H1 (cell line): ENCODE measurements at regions not wholly inside any gene's neighbourhood (a gene's known extent, or its start where the extent isn't known, plus 50 kb on each side); places are given as distances from the start of the nearest gene placed in this dataset.

Experiments
- CTCF ChIA-PET: fragments of 300-600 bp; sonication (Branson Sonifier 250); formaldehyde crosslinking; loops from one replicate; lab custom pipeline; 2021; ENCODE audit not compliant: partially characterized antibody; lab: Charles Lee
- POLR2A ChIA-PET: fragments of 300-600 bp; sonication (Branson Sonifier 250); formaldehyde crosslinking; loops from one replicate; lab custom pipeline; 2021; ENCODE audit warnings: inconsistent platforms; ENCODE audit not compliant: partially characterized antibody; lab: Charles Lee
- DNase-seq, 2 experiments: peaks; one replicate each; pipeline versions ENCODE4 v3.0.0 to v3.0.0-alpha.2; 2010 to 2022; ENCODE audit warnings: low spot score in 2 of 2, low read depth in 1 of 2, mixed read lengths in 1 of 2
- FAIRE-seq: peaks from 2 replicates; lab custom pipeline; 2011; peaks lifted over from hg19 to GRCh38; lab: Jason Lieb, UNC
- H2AFZ ChIP-seq: 2 replicates; pipeline ENCODE4 v1.8.1; 2012; ENCODE audit warnings: low read length, inconsistent platforms
- H2AK5ac ChIP-seq: 2 replicates; pipeline ENCODE4 v1.6.1; 2013; ENCODE audit warnings: low read depth, low read length
- H2BK120ac ChIP-seq: replicated peaks from 2 replicates; pipeline ENCODE3; 2013; ENCODE audit warnings: low read depth, low read length, inconsistent platforms
- H2BK12ac ChIP-seq: 2 replicates; pipeline ENCODE4 v1.6.1; 2013; ENCODE audit warnings: low read depth, low read length
- H2BK15ac ChIP-seq: 2 replicates; pipeline ENCODE4 v1.6.1; 2013; ENCODE audit warnings: low read length
- H2BK20ac ChIP-seq: 2 replicates; pipeline ENCODE4 v1.6.1; 2013; ENCODE audit warnings: low read length
- H2BK5ac ChIP-seq: 2 replicates; pipeline ENCODE4 v1.6.1; 2013; ENCODE audit warnings: low read depth, low read length
- H3K14ac ChIP-seq: 2 replicates; pipeline ENCODE4 v1.6.1; 2013; ENCODE audit warnings: inconsistent platforms; ENCODE audit not compliant: insufficient read length
- H3K18ac ChIP-seq: 2 replicates; pipeline ENCODE4 v1.6.1; 2013; ENCODE audit warnings: low read length; ENCODE audit errors: extremely low read depth
- H3K23ac ChIP-seq: 2 replicates; pipeline ENCODE4 v1.6.1; 2013; ENCODE audit warnings: inconsistent platforms; ENCODE audit not compliant: insufficient read length
- H3K23me2 ChIP-seq: 2 replicates; pipeline ENCODE4 v1.6.1; 2013; ENCODE audit warnings: low read depth, low read length
- H3K27ac ChIP-seq: 2 replicates; pipeline ENCODE4 v1.6.1; 2011; ENCODE audit warnings: low read depth, low read length, inconsistent platforms
- H3K27me3 ChIP-seq, 4 experiments: replicated peaks in 1 of 4; 1 replicate in 1 of 4; 2 replicates in 3 of 4; pipeline versions ENCODE4 v1.6.1 to v1.8.1; 2011 to 2013; ENCODE audit warnings: low read length in 3 of 4, mild to moderate bottlenecking in 3 of 4, inconsistent platforms in 2 of 4, mixed read lengths in 2 of 4, moderate library complexity in 1 of 4; ENCODE audit not compliant: control insufficient read depth in 3 of 4, insufficient read depth in 3 of 4; ENCODE audit errors: extremely low read depth in 1 of 4
- H3K36me3 ChIP-seq, 4 experiments: 2 replicates each; pipeline versions ENCODE4 v1.6.1 to v1.8.1; 2011 to 2013; ENCODE audit warnings: mild to moderate bottlenecking in 4 of 4, low read length in 3 of 4, moderate library complexity in 2 of 4, control low read depth in 1 of 4, inconsistent platforms in 1 of 4; ENCODE audit not compliant: insufficient read depth in 4 of 4, control insufficient read depth in 2 of 4
- H3K4ac ChIP-seq: replicated peaks from 2 replicates; pipeline ENCODE3; 2013; ENCODE audit warnings: low read length, low read depth, mixed read lengths, inconsistent platforms; ENCODE audit not compliant: insufficient read length
- H3K4me1 ChIP-seq, 4 experiments: replicated peaks in 1 of 4; 1 replicate in 1 of 4; 2 replicates in 3 of 4; pipeline versions ENCODE4 v1.6.1 to v1.8.1; 2011 to 2013; ENCODE audit warnings: low read length in 3 of 4, inconsistent platforms in 2 of 4, mixed read lengths in 1 of 4; ENCODE audit not compliant: insufficient read depth in 4 of 4, control insufficient read depth in 3 of 4
- H3K4me2 ChIP-seq, 2 experiments: 2 replicates each; pipeline versions ENCODE4 v1.6.1 to v1.8.1; 2011 to 2013; ENCODE audit warnings: low read depth in 2 of 2, low read length in 2 of 2, control low read depth in 1 of 2, inconsistent platforms in 1 of 2, mild to moderate bottlenecking in 1 of 2; ENCODE audit not compliant: insufficient read depth in 1 of 2
- H3K4me3 ChIP-seq, 4 experiments: fragments of 200-600, 300-600 bp in 1 of 4; sonication (generic), shearing (Covaris generic), sonication (Bioruptor Twin) in 1 of 4; 2 replicates each; pipeline versions ENCODE4 v1.5.1 to v1.8.1; 2011 to 2016; ENCODE audit warnings: low read length in 4 of 4, low read depth in 3 of 4, control low read depth in 2 of 4, inconsistent platforms in 2 of 4, mild to moderate bottlenecking in 2 of 4, mixed read lengths in 1 of 4, moderate library complexity in 1 of 4; ENCODE audit not compliant: insufficient read depth in 2 of 4; ENCODE audit errors: extremely low read depth in 1 of 4
- H3K56ac ChIP-seq: replicated peaks from 2 replicates; pipeline ENCODE3; 2013; ENCODE audit warnings: low read depth, mild to moderate bottlenecking, mixed read lengths, low read length, inconsistent platforms; ENCODE audit not compliant: insufficient read length
- H3K79me1 ChIP-seq: 2 replicates; pipeline ENCODE4 v1.6.1; 2013; ENCODE audit warnings: low read depth, low read length, control low read depth
- H3K79me2 ChIP-seq, 2 experiments: 2 replicates each; pipeline versions ENCODE4 v1.6.1 to v1.8.1; 2012 to 2013; ENCODE audit warnings: low read length in 2 of 2, mild to moderate bottlenecking in 2 of 2, inconsistent platforms in 1 of 2; ENCODE audit not compliant: insufficient read depth in 2 of 2, control insufficient read depth in 1 of 2
- H3K9ac ChIP-seq, 4 experiments: replicated peaks in 1 of 4; 1 replicate in 1 of 4; 2 replicates in 3 of 4; pipeline versions ENCODE4 v1.6.1 to v1.8.1; 2011 to 2013; ENCODE audit warnings: low read depth in 3 of 4, low read length in 3 of 4, control low read depth in 2 of 4, mild to moderate bottlenecking in 2 of 4, moderate library complexity in 2 of 4, inconsistent platforms in 1 of 4; ENCODE audit errors: extremely low read depth in 1 of 4
- H3K9me3 ChIP-seq, 2 experiments: 2 replicates each; pipeline versions ENCODE4 v1.6.1 to v1.8.1; 2012 to 2013; ENCODE audit warnings: mild to moderate bottlenecking in 2 of 2, moderate library complexity in 2 of 2, control low read depth in 1 of 2, inconsistent platforms in 1 of 2, low read depth in 1 of 2, low read length in 1 of 2, mixed read lengths in 1 of 2; ENCODE audit not compliant: insufficient read depth in 2 of 2
- H4K20me1 ChIP-seq, 2 experiments: replicated peaks in 1 of 2; 2 replicates each; pipeline versions ENCODE3 to v1.8.1; 2011 to 2013; ENCODE audit warnings: inconsistent platforms in 2 of 2, low read length in 2 of 2, mild to moderate bottlenecking in 1 of 2; ENCODE audit not compliant: insufficient read depth in 2 of 2, control insufficient read depth in 1 of 2
- H4K5ac ChIP-seq: 2 replicates; pipeline ENCODE4 v1.6.1; 2013; ENCODE audit warnings: low read length, low read depth, mixed read lengths, inconsistent platforms; ENCODE audit not compliant: insufficient read length
- H4K8ac ChIP-seq: 2 replicates; pipeline ENCODE4 v1.8.0; 2013; ENCODE audit warnings: mild to moderate bottlenecking, moderate library complexity, low read length, inconsistent platforms; ENCODE audit not compliant: insufficient read depth; ENCODE audit errors: extremely low read depth
- H4K91ac ChIP-seq: replicated peaks from 2 replicates; pipeline ENCODE3; 2013; ENCODE audit warnings: low read length, mixed read lengths, inconsistent platforms; ENCODE audit not compliant: insufficient read length
- FOSL1 ChIP-seq: IDR thresholded peaks from 2 replicates; pipeline ENCODE4 v1.6.1; 2011; ENCODE audit warnings: mild to moderate bottlenecking, low read depth, low read length, moderate library complexity; ENCODE audit not compliant: insufficient read depth
- KDM1A ChIP-seq: fragments of 200-600, 300-600 bp; sonication (generic); IDR thresholded peaks from 2 replicates; pipeline ENCODE4 v1.7.1; 2016; ENCODE audit warnings: mild to moderate bottlenecking, low read length, borderline replicate concordance
- MAX ChIP-seq: IDR thresholded peaks from 2 replicates; pipeline ENCODE4 v1.6.1; 2012; ENCODE audit warnings: inconsistent platforms
- POLR2A ChIP-seq, 2 experiments: IDR thresholded peaks; 1 replicate in 1 of 2; 2 replicates in 1 of 2; pipeline ENCODE4 v1.6.1; 2011; ENCODE audit warnings: low read depth in 2 of 2, low read length in 2 of 2, mild to moderate bottlenecking in 2 of 2; ENCODE audit errors: control extremely low read depth in 1 of 2
- RFX5 ChIP-seq: IDR thresholded peaks from 2 replicates; pipeline ENCODE4 v1.6.1; 2011; ENCODE audit warnings: low read depth, low read length, improper control_type of control experiment, borderline replicate concordance
- SAP30 ChIP-seq: fragments of 300-600 bp; sonication (generic); IDR thresholded peaks from 2 replicates; pipeline ENCODE4 v1.7.1; 2012; ENCODE audit warnings: low read length, moderate library complexity, mild to moderate bottlenecking, inconsistent platforms; ENCODE audit not compliant: insufficient read depth, insufficient replicate concordance
- SIN3A ChIP-seq, 2 experiments: IDR thresholded peaks in 1 of 2; conservative IDR thresholded peaks in 1 of 2; 2 replicates each; pipeline ENCODE4 v1.6.1; 2011 to 2012; ENCODE audit warnings: low read length in 2 of 2, improper control_type of control experiment in 1 of 2, low read depth in 1 of 2, mild to moderate bottlenecking in 1 of 2
- SIRT6 ChIP-seq: IDR thresholded peaks from one replicate; pipeline ENCODE4 v1.7.1; 2012; ENCODE audit warnings: low read length, inconsistent platforms
- SP2 ChIP-seq: IDR thresholded peaks from 2 replicates; pipeline ENCODE4 v1.6.1; 2012; ENCODE audit warnings: mild to moderate bottlenecking, low read length, inconsistent platforms
- SRF ChIP-seq: IDR thresholded peaks from 2 replicates; pipeline ENCODE4 v1.6.1; 2011; ENCODE audit warnings: mild to moderate bottlenecking, low read depth, low read length, moderate library complexity
- TCF12 ChIP-seq: IDR thresholded peaks from 2 replicates; pipeline ENCODE4 v1.6.1; 2011; ENCODE audit warnings: low read depth, mild to moderate bottlenecking, low read length
- WGBS, 2 experiments: shearing (Covaris generic) in 1 of 2; methylation state at CpG; one replicate each; pipeline versions ENCODE4 v1.1.6 to v1.1.7; 2013 to 2015; ENCODE audit warnings: low lambda C conversion rate in 2 of 2, mixed read lengths in 2 of 2, inconsistent platforms in 1 of 2, low coverage in 1 of 2, missing lambda C conversion rate in 1 of 2; ENCODE audit not compliant: insufficient replicate concordance in 2 of 2, insufficient coverage in 1 of 2, insufficient read length in 1 of 2; ENCODE audit errors: extremely low coverage in 1 of 2, missing lambda C conversion rate in 1 of 2; 5-methylcytosine and 5-hydroxymethylcytosine counted together
- TF ChIP-seq, protein P1 (sequence below): IDR thresholded peaks from 2 replicates; pipeline ENCODE4 v1.6.1; 2012; ENCODE audit warnings: inconsistent platforms

DNA sequence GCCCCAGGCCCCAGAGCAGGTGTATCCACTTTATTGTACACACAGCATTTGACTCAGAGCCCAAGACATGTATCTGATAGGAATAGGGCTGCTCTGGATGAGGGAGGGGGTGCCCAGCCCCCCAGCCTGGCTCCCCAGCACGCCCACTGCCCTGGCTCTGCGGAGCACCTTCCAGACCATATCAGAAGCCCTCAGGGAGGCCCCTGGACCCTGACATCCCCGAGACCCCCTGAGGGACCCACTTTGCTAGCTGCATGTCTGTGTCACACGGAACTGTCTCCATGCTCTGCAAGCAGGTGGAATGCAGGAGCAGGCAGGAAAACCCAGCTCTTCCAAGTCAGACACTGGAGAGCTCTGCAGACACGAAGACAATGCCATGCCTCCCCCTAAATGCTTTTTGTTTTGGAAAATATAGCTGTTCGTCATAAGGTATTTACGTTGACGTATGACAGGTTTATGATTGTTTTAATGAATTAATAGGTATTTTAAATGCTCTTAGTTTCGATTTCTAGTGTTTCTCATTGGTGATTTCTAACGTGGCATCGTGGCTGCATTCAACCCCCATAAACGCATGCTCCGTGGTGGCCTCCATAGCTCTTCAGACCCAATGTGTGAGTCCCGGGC is 92.8 kb upstream of the INSIG1 start:
- Histone ChIP-seq H3K23ac (no peak overlapping the region), H3K79me1 (no peaks in the 10 kb centered on the region), H2AK5ac (0 out of 2 replicates have a peak overlapping the region, but pooled peaks have one; percentile 10), H3K4me3 (no peak overlapping the region), H3K9ac (no peak overlapping the region), H3K14ac (no peak overlapping the region), H3K9me3 (peaks cover 4 to 5% of the 10 kb centered on the region in 2 experiments; a peak in 1 of 4 replicates), H3K27me3 (no peaks in the 10 kb centered on the region), H2BK12ac (peak overlapping the region; percentile 85; the same call in 1 of the 2 replicates), H3K4me2 (no peak overlapping the region), H2AFZ (no peak overlapping the region), H3K56ac (no peak overlapping the region), H2BK20ac (no peak overlapping the region), H4K5ac (no peak overlapping the region), H3K4me1 (peaks cover 0 to 17% (median 6%) of the 10 kb centered on the region in 4 experiments; a peak in 4 of 7 replicates), H2BK15ac (no peak overlapping the region; the same call in 1 of the 2 replicates), H3K23me2 (peaks cover 18% of the 10 kb centered on the region; the same call in 1 of the 2 replicates), H3K4ac (no peak overlapping the region), H3K18ac (no peak overlapping the region), H2BK120ac (no peak overlapping the region), H3K79me2 (no peaks in the 10 kb centered on the region), H3K36me3 (no peaks in the 10 kb centered on the region; a peak in 1 of 8 replicates), H4K91ac (peak overlapping the region; percentile 5), H4K20me1 (peaks cover 0 to 11% of the 10 kb centered on the region in 2 experiments), H3K27ac (no peak overlapping the region), H2BK5ac (0 out of 2 replicates have a peak overlapping the region, but pooled peaks have one; percentile 35), H4K8ac (no peak overlapping the region)
- no peak for DNase-seq
- POLR2A ChIA-PET = interaction anchor here (0.9 to 1.3 kb wide), 2 partner anchors 9 to 11 kb away, joined by 3 read pairs; no protein-coding TSS in a partner anchor
- no peak for FAIRE-seq
- WGBS, 2 experiments = 80 to 100% methylated on average over 3 to 14 of the region's 14 CpGs
- CTCF ChIA-PET = interaction anchor here (0.7 to 1.0 kb wide), 3 partner anchors 37 to 151 kb away, joined by 3 to 5 read pairs (median 3); no protein-coding TSS in a partner anchor
- TF ChIP-seq MAX (no peak), SP2 (no peak), SAP30 (no peak), SIRT6 (no peak), SIN3A (conservative IDR thresholded peaks at IDR 0.05 in 1 of 2, IDR thresholded peaks at IDR 0.05 in 1 of 2; ENCODE audit: low read depth in 1 of 2, low read length in 2 of 2) (no peak), SRF (no peak), FOSL1 (no peak), POLR2A (IDR thresholded peaks at IDR 0.05; ENCODE audit: control extremely low read depth in 1 of 2, low read depth in 2 of 2, low read length in 2 of 2) (no peak), TCF12 (no peak), RFX5 (no peak), KDM1A (no peak)
- TF ChIP-seq, protein P1, sequence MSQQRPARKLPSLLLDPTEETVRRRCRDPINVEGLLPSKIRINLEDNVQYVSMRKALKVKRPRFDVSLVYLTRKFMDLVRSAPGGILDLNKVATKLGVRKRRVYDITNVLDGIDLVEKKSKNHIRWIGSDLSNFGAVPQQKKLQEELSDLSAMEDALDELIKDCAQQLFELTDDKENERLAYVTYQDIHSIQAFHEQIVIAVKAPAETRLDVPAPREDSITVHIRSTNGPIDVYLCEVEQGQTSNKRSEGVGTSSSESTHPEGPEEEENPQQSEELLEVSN = no peak; the same call in 1 of the 2 replicates
